Breast epithelium (tissue), 3 donors: ENCODE measurements at regions not wholly inside any gene's neighbourhood (a gene's known extent, or its start where the extent isn't known, plus 50 kb on each side); places are given as distances from the start of the nearest gene placed in this dataset.

Source experiments
- CTCF ChIP-seq, 3 donors: fragments of 450-650 bp; IDR thresholded peaks; one replicate each; pipeline ENCODE4 v1.5.1; 2016 to 2017; ENCODE audit warnings: antibody characterized with exemption in 3 of 3, mild to moderate bottlenecking in 3 of 3, moderate library complexity in 3 of 3
- POLR2AphosphoS5 ChIP-seq, 3 donors: sonication (generic); formaldehyde crosslinking; IDR thresholded peaks; one replicate each; pipeline ENCODE4 v1.6.1; 2017; ENCODE audit warnings: antibody characterized with exemption in 3 of 3

- no peak for TF ChIP-seq CTCF (IDR thresholded peaks at IDR 0.05)
- TF ChIP-seq POLR2AphosphoS5 (IDR thresholded peaks at IDR 0.05) = no peak
Observed at GRCh38 chr10:118968482-118968881, 61.0 kb upstream of the NANOS1 start.
